COLO668 (cell line): ENCODE measurements at regions not wholly inside any gene's neighbourhood (a gene's known extent, or its start where the extent isn't known, plus 50 kb on each side); places are given as distances from the start of the nearest gene placed in this dataset.

Experiments used
- DNase-seq: peaks from one replicate; lab custom pipeline; 2025; ENCODE audit not compliant: unreplicated experiment; lab: John Stamatoyannopoulos, UW

- no peak for DNase-seq
Observed at GRCh38 chr12:111029732-111030131, 109.4 kb upstream of the MYL2 start.

- no peak for DNase-seq
Observed at GRCh38 chr12:111029305-111029704, 108.9 kb upstream of the MYL2 start.

- no peak for DNase-seq
Observed at GRCh38 chr12:111028830-111029229, 108.5 kb upstream of the MYL2 start.

GRCh38 chr12:111027431-111027830 lies 107.1 kb upstream of the MYL2 start:
- no peak for DNase-seq

GRCh38 chr12:111025792-111026430 lies 105.5 kb upstream of the MYL2 start:
- no peak for DNase-seq

- DNase-seq, result no peak
Observed at GRCh38 chr12:111025301-111025700, 104.9 kb upstream of the MYL2 start.

GRCh38 chr12:111024205-111024801 lies 103.9 kb upstream of the MYL2 start:
- peak; percentile 34 for DNase-seq

- DNase-seq, result no peak
Observed at GRCh38 chr12:111022386-111022785, 102.0 kb upstream of the MYL2 start.

- no peak for DNase-seq
Observed at GRCh38 chr12:111014547-111014946, 94.2 kb upstream of the MYL2 start.

- no peak for DNase-seq
Observed at GRCh38 chr12:111012918-111013317, 92.5 kb upstream of the MYL2 start.

GRCh38 chr12:111011999-111012600 lies 91.7 kb upstream of the MYL2 start:
- DNase-seq, result no peak

GRCh38 chr12:111010916-111011657 lies 90.7 kb upstream of the MYL2 start:
- no peak for DNase-seq

- no peak for DNase-seq
Observed at GRCh38 chr12:111010061-111010460, 89.7 kb upstream of the MYL2 start.

- no peak for DNase-seq
Observed at GRCh38 chr12:111006621-111007020, 86.2 kb upstream of the MYL2 start.

- no peak for DNase-seq
Observed at GRCh38 chr12:110998971-110999370, 78.6 kb upstream of the MYL2 start.

GRCh38 chr12:110998165-110998564 lies 77.8 kb upstream of the MYL2 start:
- peak; percentile 7 for DNase-seq

GRCh38 chr12:110996415-110996814 lies 76.0 kb upstream of the MYL2 start:
- DNase-seq, result no peak

- DNase-seq, result no peak
Observed at GRCh38 chr12:110995615-110996014, 75.2 kb upstream of the MYL2 start.

- DNase-seq, result no peak
Observed at GRCh38 chr12:110995016-110995415, 74.6 kb upstream of the MYL2 start.

- no peak for DNase-seq
Observed at GRCh38 chr12:110993434-110993833, 73.1 kb upstream of the MYL2 start.

- no peak for DNase-seq
Observed at GRCh38 chr12:110992909-110993308, 72.5 kb upstream of the MYL2 start.

- no peak for DNase-seq
Observed at GRCh38 chr12:110983811-110984210, 63.4 kb upstream of the MYL2 start.
